ENCODE measurements at regions not wholly inside any gene's neighbourhood (a gene's known extent, or its start where the extent isn't known, plus 50 kb on each side); places are given as distances from the start of the nearest gene placed in this dataset.
"Not testable (repeated sequence)": the region's sequence is repeated elsewhere in the genome, so short reads cannot be mapped to it uniquely, and the experiment has no call there.

- H3K4me1 Mint-ChIP-seq: no peaks in the 10 kb centered on the region
- H3K9me3 Mint-ChIP-seq: peaks cover 3 to 19% (median 8%) of the 10 kb centered on the region in 6 donors
- no peak overlapping the region for H3K4me3 Mint-ChIP-seq
- no peaks in the 10 kb centered on the region for H3K27me3 Mint-ChIP-seq (ENCODE audit: low read depth in 3 of 3)
- no peak overlapping the region for H3K27ac Mint-ChIP-seq
- H3K36me3 Mint-ChIP-seq: no peaks in the 10 kb centered on the region
- no peak for DNase-seq
Measured at GRCh38 chr14:47917344-47917954, 242.0 kb upstream of the MDGA2 start.

DNA sequence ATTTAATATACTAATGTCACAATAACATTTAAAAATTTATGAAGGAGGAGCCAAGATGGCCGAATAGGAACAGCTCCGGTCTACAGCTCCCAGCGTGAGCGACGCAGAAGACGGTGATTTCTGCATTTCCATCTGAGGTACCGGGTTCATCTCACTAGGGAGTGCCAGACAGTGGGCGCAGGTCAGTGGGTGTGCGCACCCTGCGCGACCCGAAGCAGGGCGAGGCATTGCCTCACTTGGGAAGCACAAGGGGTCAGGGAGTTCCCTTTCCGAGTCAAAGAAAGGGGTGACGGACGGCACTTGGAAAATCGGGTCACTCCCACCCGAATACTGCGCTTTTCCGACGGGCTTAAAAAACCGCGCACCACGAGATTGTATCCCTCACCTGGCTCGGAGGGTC lies 225.7 kb upstream of the MDGA2 start:
- not testable (repeated sequence) for DNase-seq; H3K4me3 Mint-ChIP-seq; H3K27me3 Mint-ChIP-seq (ENCODE audit: low read depth in 3 of 3); H3K4me1 Mint-ChIP-seq; H3K36me3 Mint-ChIP-seq; H3K27ac Mint-ChIP-seq
- H3K9me3 Mint-ChIP-seq: peaks cover 3 to 29% (median 13%) of the 10 kb centered on the region in 6 donors

DNA sequence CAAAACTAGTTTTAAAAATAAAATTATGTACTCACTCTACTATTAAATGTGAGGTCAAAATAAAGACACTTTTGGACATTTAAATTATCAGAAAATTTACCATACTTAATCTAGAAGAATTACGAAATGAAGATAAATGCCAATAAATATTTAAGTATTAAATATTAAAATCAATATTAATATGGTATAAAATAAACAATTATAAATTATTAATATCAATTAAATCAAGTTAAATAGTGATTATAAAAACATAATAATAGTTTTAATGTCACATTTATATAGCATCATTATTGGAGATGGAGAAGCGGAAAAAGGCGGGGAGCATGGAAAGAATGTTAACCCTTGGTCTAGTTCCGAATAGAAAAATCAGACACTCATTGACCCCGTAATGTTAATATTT lies 224.3 kb upstream of the MDGA2 start:
- Mint-ChIP-seq H3K36me3 (peaks cover 0 to 4% (median 0%) of the 10 kb centered on the region in 3 donors), H3K27me3 (ENCODE audit: low read depth in 3 of 3) (peaks cover 0 to 3% (median 0%) of the 10 kb centered on the region in 3 donors), H3K4me1 (no peaks in the 10 kb centered on the region), H3K27ac (no peak overlapping the region), H3K4me3 (no peak overlapping the region), H3K9me3 (peaks cover 3 to 34% (median 17%) of the 10 kb centered on the region in 6 donors)
- DNase-seq: no peak

GRCh38 chr14:47874350-47874749 lies 198.9 kb upstream of the MDGA2 start:
- Mint-ChIP-seq H3K4me1 (no peaks in the 10 kb centered on the region), H3K9me3 (peaks cover 8 to 36% (median 22%) of the 10 kb centered on the region in 6 donors), H3K27me3 (ENCODE audit: low read depth in 3 of 3) (no peaks in the 10 kb centered on the region), H3K4me3 (no peak overlapping the region), H3K27ac (no peak overlapping the region), H3K36me3 (no peaks in the 10 kb centered on the region)
- DNase-seq: no peak

DNA sequence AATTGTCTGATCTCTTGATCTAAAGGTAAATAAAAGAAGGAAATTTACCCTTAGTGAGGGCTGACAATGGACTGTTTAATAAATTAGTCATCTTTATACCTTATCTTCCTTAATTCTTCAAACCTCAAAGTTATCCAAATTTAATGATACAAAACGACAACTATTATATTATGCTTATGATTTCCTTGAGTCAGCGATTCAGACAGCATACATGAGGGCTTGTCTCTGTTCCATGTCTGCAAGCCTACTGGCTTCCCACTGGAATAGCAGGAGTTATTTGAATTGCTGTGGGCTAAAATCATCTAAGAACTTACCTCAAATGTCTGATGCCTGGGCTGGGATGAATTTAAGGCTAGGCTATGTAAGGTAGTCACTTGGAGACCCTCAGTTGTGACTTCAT lies 197.2 kb upstream of the MDGA2 start:
- Mint-ChIP-seq H3K36me3 (no peaks in the 10 kb centered on the region), H3K4me1 (no peaks in the 10 kb centered on the region), H3K27me3 (ENCODE audit: low read depth in 3 of 3) (no peaks in the 10 kb centered on the region), H3K27ac (no peak overlapping the region), H3K4me3 (no peak overlapping the region), H3K9me3 (peaks cover 5 to 29% (median 18%) of the 10 kb centered on the region in 6 donors)
- DNase-seq: no peak

DNA sequence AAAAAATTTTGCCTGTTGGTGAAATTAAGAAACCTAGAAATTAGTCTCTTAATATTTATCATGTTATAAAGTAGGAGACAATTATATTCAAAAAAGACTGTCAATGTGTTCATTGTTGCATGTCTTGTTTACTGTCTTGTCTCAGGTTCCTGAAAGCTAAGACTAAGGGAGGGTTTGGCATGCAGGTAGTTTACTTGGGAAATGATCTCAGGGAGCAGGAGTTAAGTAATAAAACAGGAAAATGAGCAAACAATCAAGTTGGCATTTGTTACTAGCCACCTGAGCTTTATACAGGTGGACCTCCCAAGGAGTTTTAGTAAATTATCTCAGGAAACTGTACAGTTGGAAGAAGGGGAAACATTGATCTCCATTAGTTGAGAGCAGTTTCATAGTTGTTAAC lies 188.0 kb upstream of the MDGA2 start:
- H3K27me3 Mint-ChIP-seq (ENCODE audit: low read depth in 3 of 3): no peaks in the 10 kb centered on the region
- no peak overlapping the region for H3K4me3 Mint-ChIP-seq
- no peaks in the 10 kb centered on the region for H3K36me3 Mint-ChIP-seq
- no peak overlapping the region for H3K27ac Mint-ChIP-seq
- DNase-seq: no peak
- H3K9me3 Mint-ChIP-seq: peaks cover 0 to 48% (median 15%) of the 10 kb centered on the region in 6 donors
- no peaks in the 10 kb centered on the region for H3K4me1 Mint-ChIP-seq

DNA sequence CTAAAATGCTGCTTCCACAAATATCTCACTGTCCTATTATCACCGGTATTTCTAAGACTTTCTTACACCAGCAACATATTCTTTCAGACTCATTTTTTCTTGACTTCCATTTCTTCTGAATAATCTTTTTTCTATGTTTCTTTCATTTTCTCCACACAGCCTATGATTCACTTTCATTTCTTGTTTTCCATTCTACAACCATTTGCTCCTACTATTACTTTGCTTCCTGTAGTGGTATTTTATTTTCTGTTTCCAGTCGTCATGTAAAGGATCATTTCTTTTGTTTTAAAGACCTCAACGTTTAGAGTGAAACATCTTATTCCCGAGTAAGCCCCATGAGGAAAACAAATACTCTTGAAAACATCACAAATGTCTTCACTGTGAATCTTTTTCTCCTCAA lies 182.2 kb upstream of the MDGA2 start:
- no peaks in the 10 kb centered on the region for H3K36me3 Mint-ChIP-seq
- no peak overlapping the region for H3K27ac Mint-ChIP-seq
- H3K4me1 Mint-ChIP-seq: no peaks in the 10 kb centered on the region
- no peaks in the 10 kb centered on the region for H3K27me3 Mint-ChIP-seq (ENCODE audit: low read depth in 3 of 3)
- DNase-seq: no peak
- H3K9me3 Mint-ChIP-seq: peaks cover 2 to 57% (median 23%) of the 10 kb centered on the region in 6 donors
- no peak overlapping the region for H3K4me3 Mint-ChIP-seq

DNA sequence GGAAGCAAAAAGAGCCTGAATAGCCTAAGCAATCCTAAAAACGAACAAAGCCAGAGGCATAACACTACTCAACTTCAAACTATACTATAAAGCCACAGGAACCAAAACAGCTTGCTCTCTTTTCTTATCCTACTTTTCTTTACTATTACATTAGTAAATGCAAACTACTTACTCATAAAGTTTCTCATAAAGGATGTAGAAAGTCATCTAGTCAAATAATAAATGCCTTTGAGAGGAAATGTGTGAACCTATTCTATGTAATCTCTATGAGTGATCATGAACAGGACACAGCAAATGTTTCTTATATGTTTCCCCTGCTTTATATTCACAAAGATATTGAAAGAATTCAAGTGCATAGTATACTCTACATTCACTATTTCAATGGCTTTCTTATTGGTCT lies 176.9 kb upstream of the MDGA2 start:
- no peak overlapping the region for H3K4me3 Mint-ChIP-seq
- no peak for DNase-seq
- peaks cover 14 to 52% (median 27%) of the 10 kb centered on the region in 6 donors for H3K9me3 Mint-ChIP-seq
- no peaks in the 10 kb centered on the region for H3K27me3 Mint-ChIP-seq (ENCODE audit: low read depth in 3 of 3)
- no peaks in the 10 kb centered on the region for H3K4me1 Mint-ChIP-seq
- H3K36me3 Mint-ChIP-seq: no peaks in the 10 kb centered on the region
- H3K27ac Mint-ChIP-seq: no peak overlapping the region

DNA sequence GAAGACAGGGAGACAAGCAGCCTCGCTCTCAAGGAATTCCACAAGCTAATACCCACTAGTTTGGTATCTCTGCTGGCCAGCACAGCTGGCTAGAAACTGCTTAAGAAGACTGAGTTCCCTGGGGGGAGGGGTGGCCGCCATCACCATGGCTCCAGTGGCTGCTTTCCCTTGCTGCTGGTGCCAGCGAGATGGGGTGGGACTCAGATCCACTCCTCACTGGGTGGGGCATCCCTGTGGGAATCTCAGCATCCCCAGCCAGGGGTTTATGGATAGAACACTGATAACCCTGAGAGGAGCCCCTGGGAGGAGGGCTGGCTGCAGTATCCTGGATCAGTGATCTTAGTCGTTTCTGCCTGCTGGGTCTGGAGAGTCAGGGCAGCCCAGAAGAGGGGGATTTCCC lies 170.6 kb upstream of the MDGA2 start:
- Mint-ChIP-seq H3K27ac (no peak overlapping the region), H3K9me3 (peaks cover 28 to 62% (median 46%) of the 10 kb centered on the region in 6 donors), H3K27me3 (ENCODE audit: low read depth in 3 of 3) (peaks cover 0 to 1% (median 0%) of the 10 kb centered on the region in 3 donors), H3K4me3 (no peak overlapping the region), H3K36me3 (no peaks in the 10 kb centered on the region), H3K4me1 (no peaks in the 10 kb centered on the region)
- DNase-seq: no peak

GRCh38 chr14:47843236-47843635 lies 167.8 kb upstream of the MDGA2 start:
- peaks cover 0 to 1% (median 0%) of the 10 kb centered on the region in 3 donors for H3K27me3 Mint-ChIP-seq (ENCODE audit: low read depth in 3 of 3)
- DNase-seq: no peak
- H3K27ac Mint-ChIP-seq: no peak overlapping the region
- no peaks in the 10 kb centered on the region for H3K4me1 Mint-ChIP-seq
- no peaks in the 10 kb centered on the region for H3K36me3 Mint-ChIP-seq
- H3K9me3 Mint-ChIP-seq: peaks cover 19 to 52% (median 30%) of the 10 kb centered on the region in 6 donors
- no peak overlapping the region for H3K4me3 Mint-ChIP-seq

DNA sequence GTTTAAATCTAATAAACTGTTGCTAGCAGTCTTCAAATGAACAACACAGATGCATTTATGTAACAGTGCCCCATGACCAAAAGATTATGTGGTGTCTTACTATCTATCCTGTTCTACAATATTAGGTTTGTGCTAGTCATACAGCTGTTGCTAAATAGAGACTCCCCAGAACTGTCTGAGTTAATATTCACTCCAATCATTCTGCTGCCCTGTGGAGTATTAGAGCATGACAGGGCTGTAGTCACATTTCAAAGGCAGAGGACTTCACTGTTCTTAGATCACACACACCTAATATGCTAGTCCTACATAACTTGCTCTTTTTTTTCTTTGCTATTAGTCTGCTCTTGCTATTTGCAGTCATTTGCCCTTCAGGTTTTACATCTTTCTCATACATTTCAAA lies 157.6 kb upstream of the MDGA2 start:
- Mint-ChIP-seq H3K4me1 (no peaks in the 10 kb centered on the region), H3K27me3 (ENCODE audit: low read depth in 3 of 3) (no peaks in the 10 kb centered on the region), H3K9me3 (peaks cover 5 to 29% (median 11%) of the 10 kb centered on the region in 6 donors), H3K4me3 (no peak overlapping the region), H3K27ac (no peak overlapping the region), H3K36me3 (no peaks in the 10 kb centered on the region)
- no peak for DNase-seq

DNA sequence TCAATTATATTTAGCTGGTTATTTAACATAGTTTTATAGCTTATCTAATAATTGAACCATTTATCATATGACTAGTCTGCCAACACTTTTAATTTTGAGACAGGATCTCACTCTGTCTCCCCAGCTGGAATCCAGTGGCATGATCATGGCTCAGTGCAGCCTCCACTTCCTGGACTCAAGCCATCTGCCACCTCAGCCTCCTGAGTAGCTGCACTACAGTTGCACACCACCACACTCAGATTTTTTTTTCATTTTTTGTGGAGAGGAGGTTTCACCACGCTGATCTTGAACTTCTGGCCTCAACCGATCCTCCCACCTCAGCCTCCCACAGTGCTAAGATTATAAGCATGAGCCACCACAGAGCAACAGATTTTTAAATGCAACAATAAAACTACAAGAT lies 151.4 kb upstream of the MDGA2 start:
- Mint-ChIP-seq H3K36me3 (no peaks in the 10 kb centered on the region), H3K27me3 (ENCODE audit: low read depth in 3 of 3) (peaks cover 0 to 1% (median 0%) of the 10 kb centered on the region in 3 donors), H3K9me3 (peaks cover 10 to 37% (median 18%) of the 10 kb centered on the region in 6 donors), H3K4me3 (no peak overlapping the region), H3K27ac (no peak overlapping the region), H3K4me1 (no peaks in the 10 kb centered on the region)
- no peak for DNase-seq

DNA sequence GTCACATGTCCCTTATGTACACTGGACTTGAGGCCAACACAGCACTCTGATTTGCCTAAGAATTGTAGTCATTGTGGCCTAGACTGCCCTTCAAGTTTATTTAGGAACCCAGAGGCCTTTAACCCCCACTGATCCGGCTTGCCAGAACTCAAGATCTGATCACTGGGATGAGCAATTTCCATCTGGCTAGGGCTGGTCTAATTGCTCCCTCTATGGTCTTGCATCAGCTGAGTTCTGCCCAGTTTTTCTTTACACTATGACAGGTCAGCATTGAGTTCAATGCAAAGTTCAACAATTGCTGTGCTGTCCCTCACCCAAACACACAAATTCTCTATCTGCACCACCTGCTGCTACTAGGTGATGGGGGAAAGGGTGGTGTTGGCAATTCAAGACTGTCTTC lies 146.9 kb upstream of the MDGA2 start:
- DNase-seq: no peak
- Mint-ChIP-seq H3K36me3 (no peaks in the 10 kb centered on the region), H3K4me1 (no peaks in the 10 kb centered on the region), H3K4me3 (no peak overlapping the region), H3K9me3 (peaks cover 14 to 55% (median 30%) of the 10 kb centered on the region in 6 donors), H3K27me3 (ENCODE audit: low read depth in 3 of 3) (no peaks in the 10 kb centered on the region), H3K27ac (no peak overlapping the region)

- H3K9me3 Mint-ChIP-seq: peaks cover 17 to 63% (median 29%) of the 10 kb centered on the region in 6 donors
- no peak for DNase-seq
- H3K36me3 Mint-ChIP-seq: no peaks in the 10 kb centered on the region
- H3K27ac Mint-ChIP-seq: no peak overlapping the region
- H3K4me3 Mint-ChIP-seq: no peak overlapping the region
- H3K27me3 Mint-ChIP-seq (ENCODE audit: low read depth in 3 of 3): no peaks in the 10 kb centered on the region
- no peaks in the 10 kb centered on the region for H3K4me1 Mint-ChIP-seq
Measured at GRCh38 chr14:47821135-47821534, 145.7 kb upstream of the MDGA2 start.

DNA sequence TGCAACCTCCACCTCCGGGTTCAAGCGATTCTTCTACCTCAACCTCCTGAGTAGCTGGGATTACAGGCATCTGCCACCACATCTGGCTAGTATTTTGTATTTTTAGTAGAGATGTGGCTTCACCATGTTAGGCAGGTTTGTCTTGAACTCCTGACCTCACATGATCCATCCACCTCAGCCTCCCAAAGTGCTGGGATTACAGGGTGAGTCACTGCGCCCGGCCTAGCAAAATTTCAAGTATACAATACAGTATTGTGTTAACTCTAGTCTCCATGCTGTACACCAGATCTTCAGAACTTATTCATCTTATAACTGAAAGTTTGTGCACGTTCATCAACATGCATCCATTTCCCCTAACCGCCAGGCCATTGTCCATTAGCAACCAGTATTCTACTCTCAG lies 115.1 kb upstream of the MDGA2 start:
- Mint-ChIP-seq H3K4me1 (no peaks in the 10 kb centered on the region), H3K9me3 (peaks cover 3 to 46% (median 16%) of the 10 kb centered on the region in 6 donors), H3K27me3 (ENCODE audit: low read depth in 3 of 3) (no peaks in the 10 kb centered on the region), H3K4me3 (no peak overlapping the region), H3K36me3 (peaks cover 0 to 3% (median 0%) of the 10 kb centered on the region in 3 donors), H3K27ac (no peak overlapping the region)
- no peak for DNase-seq
